Skeletal muscle tissue (tissue), 3 donors: ENCODE measurements at regions not wholly inside any gene's neighbourhood (a gene's known extent, or its start where the extent isn't known, plus 50 kb on each side); places are given as distances from the start of the nearest gene placed in this dataset.
"Not testable (repeated sequence)": the region's sequence is repeated elsewhere in the genome, so short reads cannot be mapped to it uniquely, and the experiment has no call there.

Experiments
- H3K27ac ChIP-seq: one replicate; pipeline ENCODE4 v1.7.0; 2013; ENCODE audit warnings: mild to moderate bottlenecking, low read depth, low read length, inconsistent platforms
- H3K27me3 ChIP-seq, 3 donors: one replicate each; pipeline ENCODE4 v1.7.0; 2013; ENCODE audit warnings: low read length in 3 of 3; ENCODE audit not compliant: control insufficient read depth in 3 of 3, insufficient read depth in 3 of 3
- H3K36me3 ChIP-seq, 3 donors: one replicate each; pipeline ENCODE4 v1.7.0; 2013; ENCODE audit warnings: low read length in 3 of 3; ENCODE audit not compliant: control insufficient read depth in 3 of 3, insufficient read depth in 3 of 3
- H3K4me1 ChIP-seq, 3 donors: one replicate each; pipeline ENCODE4 v1.7.0; 2013; ENCODE audit warnings: low read length in 3 of 3, mild to moderate bottlenecking in 3 of 3; ENCODE audit not compliant: control insufficient read depth in 3 of 3, insufficient read depth in 3 of 3
- H3K4me3 ChIP-seq, 3 donors: one replicate each; pipeline ENCODE4 v1.7.0; 2013; ENCODE audit warnings: low read length in 3 of 3
- H3K9ac ChIP-seq, 3 donors: one replicate each; pipeline ENCODE4 v1.7.0; 2013; ENCODE audit warnings: low read length in 3 of 3, mild to moderate bottlenecking in 3 of 3, moderate library complexity in 2 of 3, low read depth in 1 of 3
- H3K9me3 ChIP-seq, 3 donors: one replicate each; pipeline ENCODE4 v1.7.0; 2013; ENCODE audit warnings: low read length in 3 of 3; ENCODE audit not compliant: control insufficient read depth in 3 of 3
- donor health status: Osteomylitis.

DNA sequence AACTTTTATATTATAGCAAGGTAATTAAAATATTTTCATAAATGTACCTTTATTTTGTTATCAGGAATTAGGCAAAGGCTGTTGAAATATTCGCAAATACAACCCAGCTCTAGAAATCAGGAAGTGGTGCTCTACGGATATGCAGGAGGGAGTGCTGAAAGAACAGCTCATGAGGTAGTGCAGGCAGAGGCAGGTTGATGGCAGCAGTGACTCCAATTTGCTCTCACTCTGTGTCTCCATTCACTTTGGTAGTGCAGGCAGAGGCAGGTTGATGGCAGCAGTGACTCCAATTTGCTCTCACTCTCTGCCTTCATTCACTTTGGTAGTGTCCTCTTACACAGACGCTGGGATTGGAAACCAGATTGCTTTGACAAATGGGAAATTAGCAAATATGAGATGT, 277.9 kb downstream of the TRIML1 start:
- Histone ChIP-seq H3K27ac (no peak overlapping the region), H3K4me3 (no peak overlapping the region), H3K36me3 (no peaks in the 10 kb centered on the region), H3K27me3 (no peaks in the 10 kb centered on the region), H3K4me1 (no peaks in the 10 kb centered on the region), H3K9ac (no peak overlapping the region), H3K9me3 (peaks cover 0 to 1% (median 0%) of the 10 kb centered on the region in 3 donors)

DNA sequence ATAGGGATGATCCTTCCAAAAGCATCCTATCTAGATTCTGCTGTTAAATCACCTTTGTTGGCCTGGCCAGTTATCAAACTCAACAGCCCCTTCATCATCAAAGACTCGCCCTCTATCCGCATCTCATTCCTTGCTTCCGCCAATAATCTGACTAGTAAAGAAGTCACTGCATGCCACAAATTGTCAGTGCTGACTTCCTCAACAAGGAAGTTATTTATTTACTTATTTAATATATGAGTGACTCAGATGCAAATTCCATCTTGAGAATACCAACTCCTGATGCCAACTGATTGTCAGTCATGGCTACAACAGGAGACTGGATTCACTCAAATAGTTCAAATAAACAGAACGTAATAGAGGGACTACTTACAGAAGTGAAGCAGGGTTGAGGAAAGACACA, 283.8 kb downstream of the TRIML1 start:
- H3K9me3 ChIP-seq, result no peaks in the 10 kb centered on the region
- no peak overlapping the region for H3K9ac ChIP-seq
- no peaks in the 10 kb centered on the region for H3K27me3 ChIP-seq
- H3K4me1 ChIP-seq, result no peaks in the 10 kb centered on the region
- no peaks in the 10 kb centered on the region for H3K36me3 ChIP-seq
- H3K4me3 ChIP-seq, result no peak overlapping the region
- no peak overlapping the region for H3K27ac ChIP-seq

DNA sequence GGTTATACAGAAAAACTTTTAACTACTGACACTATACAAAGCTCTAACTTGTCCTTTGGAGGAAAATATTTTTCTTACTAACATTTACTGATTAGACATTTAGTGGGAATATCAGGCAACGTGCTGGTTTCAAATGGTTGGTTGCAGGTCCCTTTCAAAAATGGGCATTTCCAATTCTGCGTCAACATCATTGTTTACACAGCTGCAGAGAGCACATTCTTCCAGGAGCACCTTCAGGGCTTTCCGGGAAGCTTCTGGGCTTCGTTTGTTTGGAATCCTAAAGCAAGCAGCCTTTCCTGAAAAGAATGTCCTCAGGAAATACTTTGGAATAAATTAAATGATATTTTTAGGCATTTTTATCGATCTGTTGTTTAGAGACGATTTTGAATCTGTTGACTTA, 289.7 kb downstream of the TRIML1 start:
- H3K4me1 ChIP-seq, result no peaks in the 10 kb centered on the region
- H3K27ac ChIP-seq, result no peak overlapping the region
- H3K4me3 ChIP-seq, result no peak overlapping the region
- H3K9me3 ChIP-seq, result no peaks in the 10 kb centered on the region
- no peak overlapping the region for H3K9ac ChIP-seq
- H3K27me3 ChIP-seq, result no peaks in the 10 kb centered on the region
- H3K36me3 ChIP-seq, result no peaks in the 10 kb centered on the region

DNA sequence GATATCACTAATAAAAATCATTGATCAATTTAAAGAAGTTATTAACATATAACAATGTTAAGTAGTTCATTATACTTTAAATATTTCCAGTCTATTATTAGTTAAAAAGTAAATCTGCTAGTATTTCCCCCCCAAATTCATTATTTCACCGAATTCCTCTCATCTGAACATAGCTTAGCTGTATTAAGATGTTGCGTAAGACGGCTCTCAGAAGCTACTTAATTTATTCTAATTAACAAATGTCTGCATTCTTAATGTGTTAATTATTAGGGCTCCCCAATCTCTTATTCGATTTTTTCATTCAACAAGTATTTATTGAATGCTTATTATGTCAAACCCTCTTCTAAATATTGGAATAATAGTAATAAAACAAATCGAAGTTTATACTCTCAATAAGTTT, 290.7 kb downstream of the TRIML1 start:
- H3K27ac ChIP-seq, result no peak overlapping the region
- no peak overlapping the region for H3K4me3 ChIP-seq
- no peaks in the 10 kb centered on the region for H3K9me3 ChIP-seq
- H3K9ac ChIP-seq, result no peak overlapping the region
- H3K4me1 ChIP-seq, result no peaks in the 10 kb centered on the region
- no peaks in the 10 kb centered on the region for H3K36me3 ChIP-seq
- no peaks in the 10 kb centered on the region for H3K27me3 ChIP-seq

DNA sequence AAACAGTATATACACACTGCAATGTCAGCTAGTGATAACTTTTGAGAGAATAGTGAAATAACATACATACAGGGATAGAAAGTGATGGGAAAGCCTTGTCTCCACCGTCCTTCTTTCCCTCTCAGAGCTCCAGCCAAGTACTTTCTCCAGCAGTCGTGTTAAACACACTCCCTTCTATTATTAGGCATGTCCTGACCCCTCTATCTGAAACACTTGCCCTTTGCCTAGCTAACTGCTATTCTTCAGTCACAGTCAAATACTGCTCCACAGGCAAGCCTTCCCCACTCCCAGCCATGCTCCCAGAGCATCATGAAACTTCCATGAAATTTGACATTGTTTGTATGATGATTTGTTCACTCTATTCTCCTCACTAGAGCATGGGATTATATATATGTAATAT, 291.1 kb downstream of the TRIML1 start:
- Histone ChIP-seq H3K27ac (no peak overlapping the region), H3K4me1 (no peaks in the 10 kb centered on the region), H3K4me3 (no peak overlapping the region), H3K36me3 (no peaks in the 10 kb centered on the region), H3K27me3 (no peaks in the 10 kb centered on the region), H3K9me3 (no peaks in the 10 kb centered on the region), H3K9ac (no peak overlapping the region)

DNA sequence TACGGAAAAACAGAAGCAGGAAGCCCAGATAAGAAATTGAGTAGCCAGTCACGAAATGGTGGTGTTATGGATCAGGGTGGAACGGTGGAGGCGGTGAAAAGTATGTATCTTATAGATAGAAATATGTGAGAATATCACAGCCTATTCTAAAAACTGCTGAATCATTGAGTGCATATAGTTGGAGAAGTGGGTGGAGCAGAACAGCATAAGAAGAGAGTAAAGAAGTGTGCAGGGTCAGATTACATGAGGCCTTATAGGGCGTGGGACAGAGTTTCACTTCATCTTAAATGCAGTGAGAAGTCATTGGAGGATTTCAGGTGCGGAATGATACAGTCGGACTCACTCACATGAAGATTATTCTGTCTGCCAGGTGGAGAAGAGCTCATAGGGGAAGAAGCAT, 293.1 kb downstream of the TRIML1 start:
- no peaks in the 10 kb centered on the region for H3K27me3 ChIP-seq
- no peaks in the 10 kb centered on the region for H3K9me3 ChIP-seq
- no peaks in the 10 kb centered on the region for H3K4me1 ChIP-seq
- no peaks in the 10 kb centered on the region for H3K36me3 ChIP-seq
- no peak overlapping the region for H3K4me3 ChIP-seq
- no peak overlapping the region for H3K9ac ChIP-seq
- no peak overlapping the region for H3K27ac ChIP-seq

DNA sequence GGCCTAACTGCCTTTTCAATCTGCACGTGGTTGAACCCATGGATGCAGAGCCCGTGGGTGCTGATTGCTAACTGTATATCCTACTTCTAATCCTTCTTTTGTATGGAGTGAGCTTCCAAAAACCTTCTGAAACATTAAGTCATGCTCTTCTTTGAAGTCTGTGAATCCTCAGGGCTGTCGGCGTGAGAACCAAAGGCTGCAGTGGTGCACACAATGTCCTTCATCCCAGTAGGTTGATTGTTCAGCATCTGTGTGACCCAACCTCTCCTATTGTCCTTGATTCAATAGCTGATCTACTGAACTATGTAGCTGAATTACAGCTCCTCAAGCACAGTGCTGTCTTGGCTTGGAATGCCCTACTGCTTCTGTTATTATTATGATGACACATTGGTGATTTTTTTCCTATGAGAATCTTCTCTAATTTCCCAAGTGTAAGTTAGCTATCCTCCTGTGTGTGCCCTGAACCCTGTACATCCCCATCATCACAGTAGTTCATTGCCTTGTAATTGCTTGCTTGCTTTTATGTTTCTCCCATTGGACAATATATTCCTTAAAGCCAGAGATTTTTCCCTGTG, 294.6 kb downstream of the TRIML1 start:
- Histone ChIP-seq H3K9me3 (no peaks in the 10 kb centered on the region), H3K36me3 (no peaks in the 10 kb centered on the region), H3K4me3 (no peak overlapping the region), H3K27ac (no peak overlapping the region), H3K4me1 (no peaks in the 10 kb centered on the region), H3K9ac (no peak overlapping the region), H3K27me3 (no peaks in the 10 kb centered on the region)

DNA sequence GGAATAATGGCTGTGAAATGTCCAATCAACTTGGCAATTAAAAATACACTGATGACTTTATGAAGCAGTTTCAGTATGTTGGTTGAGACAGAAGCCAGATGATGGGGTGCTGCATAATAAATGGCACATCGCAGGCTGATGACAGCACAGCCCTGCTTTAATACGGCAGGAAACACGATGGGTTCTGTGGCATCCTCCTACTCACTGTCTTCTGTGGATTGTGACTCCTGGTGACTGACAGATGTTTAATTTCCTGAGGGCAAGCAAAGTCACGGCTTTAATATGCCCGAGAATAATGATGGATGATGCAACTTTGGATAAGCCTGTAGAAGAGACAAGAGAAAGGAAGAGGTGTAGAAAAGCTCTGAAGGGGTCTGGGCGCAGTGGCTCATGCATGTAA, 295.4 kb downstream of the TRIML1 start:
- Histone ChIP-seq H3K9me3 (no peaks in the 10 kb centered on the region), H3K27ac (no peak overlapping the region), H3K36me3 (no peaks in the 10 kb centered on the region), H3K4me3 (no peak overlapping the region), H3K9ac (no peak overlapping the region), H3K4me1 (no peaks in the 10 kb centered on the region), H3K27me3 (no peaks in the 10 kb centered on the region)

DNA sequence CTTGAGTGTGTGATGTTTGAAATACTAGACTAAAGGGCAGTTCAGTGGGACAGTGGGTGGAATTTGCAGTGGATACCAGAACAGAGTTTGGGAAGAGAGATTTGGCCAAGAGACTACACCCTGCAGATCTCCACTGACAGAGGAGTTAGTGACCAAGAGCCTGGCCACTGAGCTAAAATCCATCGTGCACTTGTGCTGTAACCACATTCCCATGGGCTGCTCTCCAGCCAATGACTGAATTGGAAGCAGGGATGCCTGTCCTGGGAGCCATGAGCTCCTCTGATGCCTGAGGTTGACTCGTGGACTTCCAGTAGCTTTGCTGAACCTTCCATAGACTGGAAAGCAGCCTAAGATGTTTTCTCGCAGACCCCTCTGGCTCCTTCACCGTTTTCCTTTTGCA, 296.1 kb downstream of the TRIML1 start:
- Histone ChIP-seq H3K4me1 (no peaks in the 10 kb centered on the region), H3K4me3 (no peak overlapping the region), H3K36me3 (no peaks in the 10 kb centered on the region), H3K27ac (no peak overlapping the region), H3K9me3 (no peaks in the 10 kb centered on the region), H3K9ac (no peak overlapping the region), H3K27me3 (no peaks in the 10 kb centered on the region)

DNA sequence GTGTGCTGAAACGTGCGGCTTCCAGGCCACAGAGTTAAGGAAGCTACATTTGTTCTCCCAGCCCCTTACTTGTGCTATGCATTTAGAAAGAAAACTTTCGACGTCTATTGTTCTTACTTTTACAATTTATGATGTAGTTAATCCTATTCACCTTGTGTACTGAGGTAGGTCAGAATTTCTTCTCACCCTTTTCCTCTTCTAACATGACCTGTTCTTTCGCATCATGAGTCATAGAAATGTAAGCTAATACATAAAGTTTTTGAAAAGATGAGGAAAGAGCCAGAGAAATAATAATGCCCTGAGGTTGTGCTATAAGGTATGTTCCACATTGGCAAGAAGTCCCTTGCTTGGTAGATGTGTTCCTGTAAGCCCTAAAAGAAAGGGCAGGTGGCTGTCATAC, 298.3 kb downstream of the TRIML1 start:
- Histone ChIP-seq H3K4me1 (no peaks in the 10 kb centered on the region), H3K27ac (no peak overlapping the region), H3K4me3 (no peak overlapping the region), H3K9me3 (no peaks in the 10 kb centered on the region), H3K36me3 (no peaks in the 10 kb centered on the region), H3K27me3 (no peaks in the 10 kb centered on the region), H3K9ac (no peak overlapping the region)

DNA sequence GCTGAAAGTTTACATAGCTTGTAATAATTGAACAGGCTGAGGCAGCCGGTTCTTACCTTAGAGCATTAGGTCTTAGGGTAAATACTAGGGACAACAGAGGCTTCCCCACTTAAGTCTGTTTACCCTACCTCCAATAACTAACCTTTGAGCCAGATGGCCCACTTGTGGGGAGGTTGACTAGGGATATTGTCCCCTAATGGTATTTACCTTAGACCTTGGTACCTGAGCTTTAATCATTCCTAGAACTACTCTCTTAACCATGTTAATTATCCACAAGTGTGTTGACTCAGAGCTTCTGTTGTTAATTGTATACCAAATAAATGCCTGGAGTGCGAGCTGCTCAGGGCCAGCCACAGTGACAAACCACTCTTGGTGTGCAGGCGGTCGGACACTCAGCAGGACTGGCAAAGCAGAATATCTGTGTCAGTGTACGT, 299.2 kb downstream of the TRIML1 start:
- H3K36me3 ChIP-seq, H3K9ac ChIP-seq, H3K9me3 ChIP-seq, H3K27me3 ChIP-seq, H3K4me3 ChIP-seq, H3K27ac ChIP-seq, H3K4me1 ChIP-seq: not testable (repeated sequence)
